HL-60 (cell line): ENCODE measurements at regions not wholly inside any gene's neighbourhood (a gene's known extent, or its start where the extent isn't known, plus 50 kb on each side); places are given as distances from the start of the nearest gene placed in this dataset.

ENCODE experiments used
- DNase-seq, 2 experiments: peaks; one replicate each; pipeline ENCODE4 v3.0.0-alpha.2; 2010 to 2020; ENCODE audit warnings: low read depth in 1 of 2, low spot score in 1 of 2
- H3K27ac ChIP-seq: fragments of 250-450 bp; sonication (Bioruptor Pico); replicated peaks from 2 replicates; pipeline ENCODE4 v1.5.1; 2020; ENCODE audit warnings: mild to moderate bottlenecking, moderate library complexity
- H3K27me3 ChIP-seq: fragments of 250-450 bp; sonication (Bioruptor Pico); 2 replicates; pipeline ENCODE4 v1.5.1; 2021; ENCODE audit warnings: mild to moderate bottlenecking, moderate library complexity; ENCODE audit not compliant: insufficient read depth, poor library complexity, severe bottlenecking
- H3K4me3 ChIP-seq: replicated peaks from 2 replicates; pipeline ENCODE4 v1.5.1; 2011; ENCODE audit warnings: mild to moderate bottlenecking, control low read depth, low read length; ENCODE audit not compliant: insufficient read depth
- CTCF ChIP-seq: IDR thresholded peaks from one replicate; pipeline ENCODE4 v1.5.1; 2011; ENCODE audit warnings: low read length, control low read depth, inconsistent platforms; ENCODE audit not compliant: insufficient read depth
- GABPA ChIP-seq: IDR thresholded peaks from 2 replicates; pipeline ENCODE4 v1.6.1; 2012; ENCODE audit warnings: low read depth
- POLR2AphosphoS5 ChIP-seq: IDR thresholded peaks from 2 replicates; pipeline ENCODE4 v1.6.1; 2012; ENCODE audit warnings: low read depth
- REST ChIP-seq: IDR thresholded peaks from 2 replicates; pipeline ENCODE4 v1.6.1; 2012; ENCODE audit warnings: low read depth; ENCODE audit not compliant: insufficient replicate concordance
- SPI1 ChIP-seq: IDR thresholded peaks from 2 replicates; pipeline ENCODE4 v1.6.1; 2012; ENCODE audit warnings: low read depth, mild to moderate bottlenecking, borderline replicate concordance

GRCh38 chr7:17054206-17054605 is 172.4 kb upstream of the AGR3 start:
- no peak overlapping the region for H3K4me3 ChIP-seq
- no peak overlapping the region for H3K27ac ChIP-seq
- H3K27me3 ChIP-seq: no peaks in the 10 kb centered on the region
- TF ChIP-seq GABPA (no peak), CTCF (no peak), POLR2AphosphoS5 (no peak), SPI1 (no peak), REST (no peak)
- no peak for DNase-seq

GRCh38 chr7:17054836-17055235 is 173.1 kb upstream of the AGR3 start:
- TF ChIP-seq CTCF (no peak), GABPA (no peak), REST (no peak), SPI1 (no peak), POLR2AphosphoS5 (no peak)
- no peak overlapping the region for H3K4me3 ChIP-seq
- H3K27me3 ChIP-seq: no peaks in the 10 kb centered on the region
- H3K27ac ChIP-seq: no peak overlapping the region
- DNase-seq: no peak

GRCh38 chr7:17055596-17055995 is 173.8 kb upstream of the AGR3 start:
- no peak overlapping the region for H3K27ac ChIP-seq
- TF ChIP-seq SPI1 (no peak), CTCF (no peak), POLR2AphosphoS5 (no peak), REST (no peak), GABPA (no peak)
- no peak overlapping the region for H3K4me3 ChIP-seq
- DNase-seq: no peak
- H3K27me3 ChIP-seq: no peaks in the 10 kb centered on the region
